Aorta (tissue), 5 donors: ENCODE measurements at regions not wholly inside any gene's neighbourhood (a gene's known extent, or its start where the extent isn't known, plus 50 kb on each side); places are given as distances from the start of the nearest gene placed in this dataset.

Source experiments
- ATAC-seq: fragments of 200-7000 bp; cut with Tn5 transposase; one replicate; pipeline ENCODE4 v1.9.1; 2022; ENCODE audit warnings: moderate library complexity; ENCODE audit not compliant: low FRiP score
- DNase-seq, 2 donors: peaks; one replicate each; pipeline ENCODE4 v3.0.0-alpha.2; 2020
- H3K27ac ChIP-seq, 2 donors: one replicate each; pipeline ENCODE4 v1.5.1; 2013; ENCODE audit warnings: low read length in 2 of 2, mild to moderate bottlenecking in 2 of 2, moderate library complexity in 2 of 2, control low read depth in 1 of 2, inconsistent platforms in 1 of 2, low read depth in 1 of 2
- H3K27me3 ChIP-seq, 2 donors: one replicate each; pipeline ENCODE4 v1.6.1; 2013; ENCODE audit warnings: control low read depth in 1 of 2, low read length in 1 of 2, mild to moderate bottlenecking in 1 of 2, moderate library complexity in 1 of 2; ENCODE audit not compliant: insufficient read depth in 2 of 2, control insufficient read depth in 1 of 2
- H3K36me3 ChIP-seq, 2 donors: one replicate each; pipeline ENCODE4 v1.6.1; 2013; ENCODE audit warnings: control low read depth in 1 of 2, low read length in 1 of 2, mild to moderate bottlenecking in 1 of 2; ENCODE audit not compliant: insufficient read depth in 2 of 2, control insufficient read depth in 1 of 2
- H3K4me1 ChIP-seq, 2 donors: one replicate each; pipeline ENCODE4 v1.6.1; 2013; ENCODE audit warnings: low read length in 2 of 2, control low read depth in 1 of 2, mild to moderate bottlenecking in 1 of 2, moderate library complexity in 1 of 2; ENCODE audit not compliant: insufficient read depth in 2 of 2, control insufficient read depth in 1 of 2
- H3K4me3 ChIP-seq, 2 donors: one replicate each; pipeline ENCODE4 v1.5.1; 2013; ENCODE audit warnings: low read length in 2 of 2, control low read depth in 1 of 2, mild to moderate bottlenecking in 1 of 2
- H3K9me3 ChIP-seq: one replicate; pipeline ENCODE4 v1.6.1; 2013; ENCODE audit warnings: mild to moderate bottlenecking, low read length; ENCODE audit not compliant: control insufficient read depth
- whole genome bisulfite sequencing, 2 donors: extraction: QIAGEN DNeasy Blood & Tissue Kit; methylation state at CpG; one replicate each; pipeline ENCODE4 v1.1.7; 2013; 5-methylcytosine and 5-hydroxymethylcytosine counted together
- intact Hi-C, 2 donors: fragments of 100-400 bp; cut with DNase I; formaldehyde crosslinking; loops; one replicate each; pipeline versions ENCODE4 v1.14.2 to v1.15.0; 2022
- donor health status: healthy with polysubstance abuse.
- donor health status: Bipolar disorder and iron deficiency.
- donor health status: DM: no; HTN: no; CAD: no.
- donor health status: DM: no; HTN: no; CAD: no.
- donor health status: DM: yes; HTN: yes; CAD: no.

DNA sequence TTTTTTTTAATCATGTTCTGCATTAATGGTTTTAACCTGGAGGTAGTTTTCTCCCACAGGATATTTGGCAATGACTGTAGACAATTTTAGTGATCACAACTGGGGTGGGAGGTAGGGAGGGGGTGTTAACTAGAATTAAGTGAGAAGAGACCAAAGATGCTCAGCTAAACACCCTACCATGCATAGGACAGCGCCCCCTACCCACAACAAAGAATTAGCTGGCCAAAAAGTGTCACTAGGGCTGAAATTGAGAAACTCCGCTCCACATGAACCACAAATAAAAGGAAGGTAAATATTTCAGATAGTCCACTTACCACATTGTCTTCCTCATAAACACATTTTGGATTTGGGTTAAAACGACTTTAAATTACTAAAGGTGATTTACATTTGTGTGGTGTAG is 942.6 kb downstream of the SUCLG1 start:
- ATAC-seq = no peak
- no peaks in the 10 kb centered on the region for H3K4me1 ChIP-seq
- no peak overlapping the region for H3K27ac ChIP-seq
- intact Hi-C loops = no loop called here
- no peaks in the 10 kb centered on the region for H3K27me3 ChIP-seq
- H3K36me3 ChIP-seq = no peaks in the 10 kb centered on the region
- DNase-seq = no peak
- H3K9me3 ChIP-seq = no peaks in the 10 kb centered on the region
- WGBS, 2 donors = 48 to 53% methylated on average over 3 of the region's 3 CpGs
- no peak overlapping the region for H3K4me3 ChIP-seq

GRCh38 chr2:83487451-83487850 is 971.6 kb downstream of the SUCLG1 start:
- Histone ChIP-seq H3K9me3 (peaks cover 1% of the 10 kb centered on the region), H3K27ac (no peak overlapping the region), H3K4me1 (no peaks in the 10 kb centered on the region), H3K36me3 (no peaks in the 10 kb centered on the region), H3K4me3 (no peak overlapping the region), H3K27me3 (no peaks in the 10 kb centered on the region)
- ATAC-seq (no peak), DNase-seq (no peak)
- 81 to 84% methylated on average over 1 of the region's 1 CpG for WGBS, 2 donors
- intact Hi-C loops = no loop called here

- no peak for ATAC-seq
- Histone ChIP-seq H3K4me1 (no peaks in the 10 kb centered on the region), H3K36me3 (no peaks in the 10 kb centered on the region), H3K9me3 (peaks cover 1% of the 10 kb centered on the region), H3K4me3 (no peak overlapping the region), H3K27ac (no peak overlapping the region), H3K27me3 (no peaks in the 10 kb centered on the region)
- DNase-seq = no peak
- intact Hi-C loops = no loop called here
Measured at GRCh38 chr2:83481436-83481835, 977.6 kb downstream of the SUCLG1 start.

DNA sequence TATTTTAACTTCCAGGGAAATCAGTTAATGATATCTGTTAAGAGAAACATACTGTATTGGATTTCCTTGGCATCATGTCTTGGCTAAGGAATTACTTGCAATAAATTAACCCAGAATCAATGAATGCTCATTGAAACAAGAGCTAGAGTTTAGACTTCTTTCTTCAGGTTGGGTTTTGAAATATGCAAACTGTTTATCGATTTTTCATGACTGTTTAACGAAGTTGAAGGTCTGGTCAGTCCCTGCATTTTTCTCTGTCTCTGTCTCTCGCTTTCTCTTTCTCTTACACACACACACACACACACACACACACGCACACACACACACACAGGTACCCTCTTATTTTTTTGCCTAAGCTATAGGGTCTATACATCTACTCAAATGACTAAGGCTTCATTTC is 981.0 kb downstream of the SUCLG1 start:
- intact Hi-C loops = no loop called here
- no peaks in the 10 kb centered on the region for H3K36me3 ChIP-seq
- no peak overlapping the region for H3K27ac ChIP-seq
- H3K4me3 ChIP-seq = no peak overlapping the region
- no peaks in the 10 kb centered on the region for H3K4me1 ChIP-seq
- DNase-seq = no peak
- 72 to 82% methylated on average over 4 of the region's 4 CpGs for WGBS, 2 donors
- no peak for ATAC-seq
- H3K27me3 ChIP-seq = no peaks in the 10 kb centered on the region
- no peaks in the 10 kb centered on the region for H3K9me3 ChIP-seq

DNA sequence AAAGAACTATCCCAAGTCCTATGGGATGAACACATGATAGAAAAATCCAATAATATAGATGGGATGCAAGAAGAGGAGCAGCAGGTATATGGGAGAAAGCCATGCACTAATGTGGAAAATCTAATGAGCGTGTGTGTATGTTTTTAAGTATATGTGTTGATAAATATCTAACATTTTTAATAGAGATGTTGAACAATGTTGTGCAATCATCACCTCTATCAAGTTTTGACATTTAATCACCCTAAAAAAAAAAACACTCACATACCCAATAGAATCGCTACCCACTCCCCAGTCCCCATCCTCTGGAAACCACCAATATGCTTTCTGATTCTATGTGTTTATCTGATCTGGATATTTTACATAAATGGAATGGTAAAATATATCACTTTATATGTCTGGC is 983.7 kb downstream of the SUCLG1 start:
- intact Hi-C loops = no loop called here
- DNase-seq = no peak

GRCh38 chr2:83471655-83472054 is 987.4 kb downstream of the SUCLG1 start:
- no peak overlapping the region for H3K27ac ChIP-seq
- intact Hi-C loops = no loop called here
- H3K4me1 ChIP-seq = no peaks in the 10 kb centered on the region
- H3K4me3 ChIP-seq = no peak overlapping the region
- DNase-seq (no peak), ATAC-seq (no peak)
- no peaks in the 10 kb centered on the region for H3K9me3 ChIP-seq
- H3K36me3 ChIP-seq = no peaks in the 10 kb centered on the region
- WGBS, 2 donors = 17 to 45% methylated on average over 1 of the region's 1 CpG
- no peaks in the 10 kb centered on the region for H3K27me3 ChIP-seq

More for the DNA sequence above, 983.7 kb downstream of the SUCLG1 start:
- Histone ChIP-seq H3K9me3 (no peaks in the 10 kb centered on the region), H3K4me3 (no peak overlapping the region), H3K36me3 (no peaks in the 10 kb centered on the region), H3K27me3 (no peaks in the 10 kb centered on the region), H3K27ac (no peak overlapping the region), H3K4me1 (no peaks in the 10 kb centered on the region)
- ATAC-seq = no peak
- WGBS, 2 donors = 86 to 94% methylated on average over 2 of the region's 2 CpGs

DNA sequence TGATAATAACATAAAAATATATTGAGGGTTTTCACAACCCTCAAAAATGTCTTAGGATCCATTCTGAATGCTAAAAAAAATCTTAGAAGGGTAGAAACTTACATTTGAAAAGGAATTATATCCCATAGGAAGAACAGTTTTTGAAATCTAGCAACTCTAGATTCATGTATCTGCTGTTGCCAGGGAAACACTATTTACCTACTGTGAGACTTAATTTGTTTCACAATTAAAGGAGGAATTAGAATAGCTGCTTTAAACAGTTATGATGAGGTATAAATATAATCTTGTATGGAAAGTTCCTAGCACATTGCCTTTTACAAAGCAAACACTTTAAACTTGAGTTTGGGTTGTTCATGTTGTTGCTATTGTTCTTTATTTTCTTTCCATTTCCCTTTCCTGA is 988.2 kb downstream of the SUCLG1 start:
- no peaks in the 10 kb centered on the region for H3K27me3 ChIP-seq

DNA sequence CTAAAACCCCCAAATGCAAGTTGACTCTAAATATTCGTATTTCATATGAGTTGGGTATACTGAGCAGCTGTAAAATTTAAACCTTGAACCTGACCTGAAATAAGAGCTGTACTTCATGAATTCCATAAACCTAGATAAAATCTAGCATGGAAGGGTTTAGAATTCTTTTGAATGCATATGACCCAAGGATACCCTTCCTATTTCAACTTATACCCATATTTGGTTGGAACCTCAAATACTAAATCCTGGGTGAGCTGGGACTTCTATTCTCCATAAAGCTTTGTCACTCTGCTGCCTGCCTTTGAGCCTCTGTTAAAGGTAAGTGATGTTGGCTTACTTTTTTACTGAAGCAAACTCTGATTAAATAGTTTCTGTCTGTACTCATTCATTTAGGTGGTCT is 994.6 kb downstream of the SUCLG1 start:
- WGBS, 2 donors = 32 to 49% methylated on average over 1 of the region's 1 CpG
- no peaks in the 10 kb centered on the region for H3K9me3 ChIP-seq
- H3K36me3 ChIP-seq = no peaks in the 10 kb centered on the region
- intact Hi-C loops = no loop called here
- no peak for ATAC-seq
- H3K4me3 ChIP-seq = no peak overlapping the region
- no peak for DNase-seq
- no peaks in the 10 kb centered on the region for H3K4me1 ChIP-seq
- H3K27me3 ChIP-seq = no peaks in the 10 kb centered on the region
- no peak overlapping the region for H3K27ac ChIP-seq

More for the DNA sequence above, 988.2 kb downstream of the SUCLG1 start:
- H3K36me3 ChIP-seq = no peaks in the 10 kb centered on the region
- H3K9me3 ChIP-seq = no peaks in the 10 kb centered on the region
- DNase-seq (no peak), ATAC-seq (no peak)
- H3K4me1 ChIP-seq = no peaks in the 10 kb centered on the region
- no peak overlapping the region for H3K4me3 ChIP-seq
- intact Hi-C loops = no loop called here
- no peak overlapping the region for H3K27ac ChIP-seq

DNA sequence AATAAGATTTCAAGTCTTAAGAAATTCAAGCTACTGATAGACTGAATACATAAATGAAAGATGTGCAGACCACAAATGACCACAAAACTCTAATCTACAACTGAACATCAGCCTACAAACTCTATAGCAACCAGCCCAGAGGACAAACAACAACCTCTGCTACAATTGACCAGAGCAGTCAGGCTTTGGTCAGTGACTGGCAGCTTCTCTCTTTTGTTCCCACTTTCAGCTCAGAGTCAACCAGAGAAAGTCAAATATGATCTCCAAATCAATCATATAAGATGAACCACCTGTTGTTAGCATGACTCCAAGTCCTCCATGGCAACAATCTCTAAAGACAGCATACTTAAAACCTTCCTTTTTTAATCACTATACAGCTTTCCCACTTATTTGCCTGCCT is 996.2 kb downstream of the SUCLG1 start:
- DNase-seq (no peak), ATAC-seq (no peak)
- intact Hi-C loops = no loop called here
- H3K27me3 ChIP-seq = no peaks in the 10 kb centered on the region
- H3K4me3 ChIP-seq = no peak overlapping the region
- H3K27ac ChIP-seq = no peak overlapping the region
- H3K9me3 ChIP-seq = no peaks in the 10 kb centered on the region
- H3K4me1 ChIP-seq = no peaks in the 10 kb centered on the region
- H3K36me3 ChIP-seq = no peaks in the 10 kb centered on the region

- no peaks in the 10 kb centered on the region for H3K36me3 ChIP-seq
- ATAC-seq = no peak
- 81 to 89% methylated on average over 3 of the region's 3 CpGs for WGBS, 2 donors
Measured at GRCh38 chr2:83461135-83461534, 997.9 kb downstream of the SUCLG1 start.

More at GRCh38 chr2:83461135-83461534, 997.9 kb downstream of the SUCLG1 start:
- Histone ChIP-seq H3K27me3 (no peaks in the 10 kb centered on the region), H3K4me3 (no peak overlapping the region), H3K4me1 (no peaks in the 10 kb centered on the region), H3K27ac (no peak overlapping the region), H3K9me3 (no peaks in the 10 kb centered on the region)
- intact Hi-C loops = no loop called here
- no peak for DNase-seq
